H9 (cell line): ENCODE measurements at regions not wholly inside any gene's neighbourhood (a gene's known extent, or its start where the extent isn't known, plus 50 kb on each side); places are given as distances from the start of the nearest gene placed in this dataset.

Source experiments
- DNase-seq: peaks from one replicate; pipeline ENCODE4 v3.0.0-alpha.2; 2017
- H2AFZ ChIP-seq: one replicate; pipeline ENCODE4 v1.6.1; 2013; ENCODE audit warnings: mild to moderate bottlenecking, low read length, control low read depth, moderate library complexity
- H2AK5ac ChIP-seq: 2 replicates; pipeline ENCODE4 v1.6.1; 2013; ENCODE audit warnings: low read length, control low read depth, mixed read lengths; ENCODE audit not compliant: insufficient read length
- H2BK120ac ChIP-seq: one replicate; pipeline ENCODE4 v1.6.1; 2013; ENCODE audit warnings: low read depth, mild to moderate bottlenecking, low read length, control low read depth, inconsistent platforms; ENCODE audit not compliant: poor library complexity, severe bottlenecking
- H2BK12ac ChIP-seq: 2 replicates; pipeline ENCODE4 v1.6.1; 2013; ENCODE audit warnings: low read length, control low read depth, mixed read lengths, low read depth; ENCODE audit not compliant: insufficient read length
- H2BK15ac ChIP-seq: 2 replicates; pipeline ENCODE4 v1.6.1; 2013; ENCODE audit warnings: low read depth, low read length, control low read depth
- H2BK20ac ChIP-seq: one replicate; pipeline ENCODE4 v1.6.1; 2013; ENCODE audit warnings: low read depth, mild to moderate bottlenecking, low read length, control low read depth, inconsistent platforms; ENCODE audit not compliant: poor library complexity, severe bottlenecking
- H2BK5ac ChIP-seq: 2 replicates; pipeline ENCODE4 v1.6.1; 2013; ENCODE audit warnings: low read length, control low read depth, mixed read lengths; ENCODE audit not compliant: insufficient read length
- H3K14ac ChIP-seq: 2 replicates; pipeline ENCODE4 v1.6.1; 2013; ENCODE audit warnings: low read length, control low read depth; ENCODE audit not compliant: insufficient read depth
- H3K18ac ChIP-seq: 2 replicates; pipeline ENCODE4 v1.6.1; 2013; ENCODE audit warnings: low read depth, mild to moderate bottlenecking, mixed read lengths, low read length, control low read depth; ENCODE audit not compliant: insufficient read length
- H3K23ac ChIP-seq: 2 replicates; pipeline ENCODE4 v1.6.1; 2013; ENCODE audit warnings: low read length, control low read depth, mixed read lengths, low read depth; ENCODE audit not compliant: insufficient read length
- H3K23me2 ChIP-seq: 2 replicates; pipeline ENCODE4 v1.6.1; 2013; ENCODE audit warnings: low read depth, mild to moderate bottlenecking, mixed read lengths, low read length, control low read depth; ENCODE audit not compliant: insufficient read length, poor library complexity, severe bottlenecking
- H3K27ac ChIP-seq: 2 replicates; pipeline ENCODE4 v1.5.1; 2013; ENCODE audit warnings: low read length, control low read depth, mixed read lengths, low read depth; ENCODE audit not compliant: insufficient read length
- H3K27me3 ChIP-seq: 2 replicates; pipeline ENCODE4 v1.6.1; 2013; ENCODE audit warnings: low read length, control low read depth, inconsistent platforms; ENCODE audit not compliant: insufficient read depth
- H3K4ac ChIP-seq: 2 replicates; pipeline ENCODE4 v1.6.1; 2013; ENCODE audit warnings: low read depth, mild to moderate bottlenecking, control low read depth, inconsistent platforms, low read length, moderate library complexity
- H3K4me1 ChIP-seq: 2 replicates; pipeline ENCODE4 v1.6.1; 2013; ENCODE audit warnings: low read length, control low read depth, inconsistent platforms; ENCODE audit not compliant: insufficient read depth
- H3K4me2 ChIP-seq: 2 replicates; pipeline ENCODE4 v1.6.1; 2013; ENCODE audit warnings: low read length, control low read depth, mixed read lengths; ENCODE audit not compliant: insufficient read length, insufficient read depth
- H3K56ac ChIP-seq: 2 replicates; pipeline ENCODE4 v1.6.1; 2013; ENCODE audit warnings: low read depth, mild to moderate bottlenecking, mixed read lengths, low read length, control low read depth; ENCODE audit not compliant: insufficient read length
- H3K79me1 ChIP-seq: 2 replicates; pipeline ENCODE4 v1.6.1; 2013; ENCODE audit warnings: low read depth, mild to moderate bottlenecking, moderate library complexity, low read length, control low read depth, inconsistent platforms; ENCODE audit not compliant: insufficient read depth, poor library complexity, severe bottlenecking
- H3K79me2 ChIP-seq: 2 replicates; pipeline ENCODE4 v1.6.1; 2013; ENCODE audit warnings: low read length, control low read depth, inconsistent platforms; ENCODE audit not compliant: insufficient read depth
- H3K9ac ChIP-seq: 2 replicates; pipeline ENCODE4 v1.6.1; 2013; ENCODE audit warnings: low read length, control low read depth, mixed read lengths; ENCODE audit not compliant: insufficient read length; ENCODE audit errors: extremely low read depth
- H3K9me3 ChIP-seq: one replicate; pipeline ENCODE4 v1.6.1; 2013; ENCODE audit warnings: low read depth, low read length, inconsistent platforms; ENCODE audit not compliant: control insufficient read depth
- H3T11ph ChIP-seq: one replicate; pipeline ENCODE4 v1.6.1; 2013; ENCODE audit warnings: mild to moderate bottlenecking, low read length, control low read depth, inconsistent platforms
- H4K20me1 ChIP-seq: one replicate; pipeline ENCODE4 v1.6.1; 2013; ENCODE audit not compliant: control insufficient read depth, insufficient read length, insufficient read depth
- H4K5ac ChIP-seq: 2 replicates; pipeline ENCODE4 v1.6.1; 2013; ENCODE audit warnings: low read depth, mild to moderate bottlenecking, mixed read lengths, low read length, control low read depth; ENCODE audit not compliant: insufficient read length
- H4K8ac ChIP-seq: replicated peaks from 2 replicates; pipeline ENCODE4 v1.6.1; 2013; ENCODE audit warnings: low read length, control low read depth, mixed read lengths, low read depth; ENCODE audit not compliant: insufficient read length
- H4K91ac ChIP-seq: 2 replicates; pipeline ENCODE4 v1.6.1; 2013; ENCODE audit warnings: low read depth, mild to moderate bottlenecking, moderate library complexity, mixed read lengths, low read length, control low read depth; ENCODE audit not compliant: insufficient read length
- H3K27ac Mint-ChIP-seq, 3 experiments: 2 replicates in 2 of 3; 3 replicates in 1 of 3; pipeline ENCODE4 v1.8.0; 2020 to 2021; ENCODE audit warnings: mixed read lengths in 3 of 3, mild to moderate bottlenecking in 1 of 3, moderate library complexity in 1 of 3
- H3K27me3 Mint-ChIP-seq: 2 replicates; pipeline ENCODE4 v1.8.0; 2021; ENCODE audit warnings: low read depth, mild to moderate bottlenecking, moderate library complexity, mixed read lengths
- H3K36me3 Mint-ChIP-seq, 3 experiments: 2 replicates in 2 of 3; 3 replicates in 1 of 3; pipeline ENCODE4 v1.8.0; 2020 to 2021; ENCODE audit warnings: low read depth in 3 of 3, mixed read lengths in 3 of 3; ENCODE audit not compliant: insufficient read depth in 1 of 3
- H3K4me1 Mint-ChIP-seq, 2 experiments: 2 replicates each; pipeline ENCODE4 v1.8.0; 2020; ENCODE audit warnings: mixed read lengths in 2 of 2
- H3K4me3 Mint-ChIP-seq, 2 experiments: 2 replicates in 1 of 2; 3 replicates in 1 of 2; pipeline ENCODE4 v1.8.0; 2020 to 2021; ENCODE audit warnings: mild to moderate bottlenecking in 2 of 2, mixed read lengths in 2 of 2, moderate library complexity in 1 of 2
- H3K9me3 Mint-ChIP-seq, 2 experiments: 2 replicates in 1 of 2; 3 replicates in 1 of 2; pipeline ENCODE4 v1.8.0; 2020; ENCODE audit warnings: mild to moderate bottlenecking in 2 of 2, mixed read lengths in 2 of 2, moderate library complexity in 1 of 2
- WGBS: extraction: QIAGEN DNeasy Blood & Tissue Kit; methylation state at CpG from one replicate; pipeline ENCODE4 v1.1.7; 2013; ENCODE audit warnings: missing lambda C conversion rate, low lambda C conversion rate, mixed read lengths; ENCODE audit not compliant: insufficient read length; ENCODE audit errors: extremely low coverage; 5-methylcytosine and 5-hydroxymethylcytosine counted together
- TF ChIP-seq, protein P1 (sequence below): fragments of 200-600 bp; sonication (generic); conservative IDR thresholded peaks from 3 replicates; pipeline ENCODE4 v1.8.0; 2021; ENCODE audit warnings: antibody characterized with exemption, mild to moderate bottlenecking

DNA sequence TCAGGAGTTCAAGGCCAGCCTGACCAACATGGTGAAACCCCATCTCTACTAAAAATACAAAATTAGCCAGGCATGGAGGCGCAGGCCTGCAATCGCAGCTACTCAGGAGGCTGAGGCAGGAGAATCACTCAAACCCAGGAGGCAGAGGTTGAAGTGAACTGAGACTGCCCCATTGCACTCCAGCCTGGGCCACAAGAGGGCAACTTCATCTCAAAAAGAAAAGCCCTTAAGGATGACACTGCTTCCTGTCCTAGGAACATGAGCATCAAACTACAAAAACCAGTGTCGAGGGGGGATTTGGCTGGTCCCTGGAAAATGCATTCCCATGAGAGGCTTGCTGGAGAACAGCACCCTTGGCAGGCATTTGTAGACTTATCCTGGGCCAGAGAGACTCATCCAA, 449.5 kb upstream of the PSMD7 start:
- H3K9ac ChIP-seq = no peak overlapping the region
- DNase-seq = peak; percentile 39
- H3K23ac ChIP-seq = no peak overlapping the region
- H3K27ac ChIP-seq = no peak overlapping the region
- H3K79me1 ChIP-seq = no peaks in the 10 kb centered on the region
- Mint-ChIP-seq H3K9me3 (0 out of 5 replicates have a peak, but pooled peaks cover 0 to 3% of the 10 kb centered on the region in 2 experiments), H3K4me1 (peaks cover 7 to 11% of the 10 kb centered on the region in 2 experiments; a peak in 2 of 4 replicates), H3K27ac (no peak overlapping the region), H3K27me3 (no peaks in the 10 kb centered on the region), H3K36me3 (no peaks in the 10 kb centered on the region), H3K4me3 (no peak overlapping the region)
- no peak overlapping the region for H4K5ac ChIP-seq
- H2BK15ac ChIP-seq = no peak overlapping the region
- no peak overlapping the region for H2BK12ac ChIP-seq
- TF ChIP-seq, protein P1, sequence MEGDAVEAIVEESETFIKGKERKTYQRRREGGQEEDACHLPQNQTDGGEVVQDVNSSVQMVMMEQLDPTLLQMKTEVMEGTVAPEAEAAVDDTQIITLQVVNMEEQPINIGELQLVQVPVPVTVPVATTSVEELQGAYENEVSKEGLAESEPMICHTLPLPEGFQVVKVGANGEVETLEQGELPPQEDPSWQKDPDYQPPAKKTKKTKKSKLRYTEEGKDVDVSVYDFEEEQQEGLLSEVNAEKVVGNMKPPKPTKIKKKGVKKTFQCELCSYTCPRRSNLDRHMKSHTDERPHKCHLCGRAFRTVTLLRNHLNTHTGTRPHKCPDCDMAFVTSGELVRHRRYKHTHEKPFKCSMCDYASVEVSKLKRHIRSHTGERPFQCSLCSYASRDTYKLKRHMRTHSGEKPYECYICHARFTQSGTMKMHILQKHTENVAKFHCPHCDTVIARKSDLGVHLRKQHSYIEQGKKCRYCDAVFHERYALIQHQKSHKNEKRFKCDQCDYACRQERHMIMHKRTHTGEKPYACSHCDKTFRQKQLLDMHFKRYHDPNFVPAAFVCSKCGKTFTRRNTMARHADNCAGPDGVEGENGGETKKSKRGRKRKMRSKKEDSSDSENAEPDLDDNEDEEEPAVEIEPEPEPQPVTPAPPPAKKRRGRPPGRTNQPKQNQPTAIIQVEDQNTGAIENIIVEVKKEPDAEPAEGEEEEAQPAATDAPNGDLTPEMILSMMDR = peak; percentile 48; the same call in 2 of the 3 replicates
- no peak overlapping the region for H2BK120ac ChIP-seq
- no peak overlapping the region for H2BK20ac ChIP-seq
- H3K79me2 ChIP-seq = no peaks in the 10 kb centered on the region
- H2AK5ac ChIP-seq = no peak overlapping the region
- H4K91ac ChIP-seq = no peak overlapping the region
- H3K23me2 ChIP-seq = no peaks in the 10 kb centered on the region
- no peak overlapping the region for H3K56ac ChIP-seq
- H3K4ac ChIP-seq = no peak overlapping the region
- no peak overlapping the region for H3K14ac ChIP-seq
- no peak overlapping the region for H2BK5ac ChIP-seq
- no CpG with 5 or more reads among the region's 3 CpGs for WGBS
- H3K4me1 ChIP-seq = no peaks in the 10 kb centered on the region
- no peak overlapping the region for H2AFZ ChIP-seq
- H3K27me3 ChIP-seq = no peaks in the 10 kb centered on the region
- no peaks in the 10 kb centered on the region for H3K9me3 ChIP-seq
- H3K18ac ChIP-seq = no peak overlapping the region
- H4K8ac ChIP-seq = no peak overlapping the region
- H3T11ph ChIP-seq = no peak overlapping the region
- H3K4me2 ChIP-seq = no peak overlapping the region
- H4K20me1 ChIP-seq = no peaks in the 10 kb centered on the region
